ENCODE measurements at regions not wholly inside any gene's neighbourhood (a gene's known extent, or its start where the extent isn't known, plus 50 kb on each side); places are given as distances from the start of the nearest gene placed in this dataset.

- DNase-seq, result no peak
- TF ChIP-seq CTCF (IDR thresholded peaks at IDR 0.05) (no peak), POLR2A (IDR thresholded peaks at IDR 0.05) (no peak)
- no peaks in the 10 kb centered on the region for H3K36me3 ChIP-seq (ENCODE audit: low read depth, missing control alignments)
- intact Hi-C loops (cut with DNase I; ENCODE audit: low total_unique reads), result no loop called here
- no peaks in the 10 kb centered on the region for H3K4me1 ChIP-seq
- no peaks in the 10 kb centered on the region for H3K9me3 ChIP-seq
- no peaks in the 10 kb centered on the region for H3K27me3 ChIP-seq
- WGBS, 2 donors, result 73 to 77% methylated on average over 4 to 5 of the region's 5 CpGs
- H3K4me3 ChIP-seq, result no peak overlapping the region
- no peak overlapping the region for H3K27ac ChIP-seq
These were observed 336.1 kb upstream of the PROK2 start for GRCh38 chr3:72120806-72121778.

DNA sequence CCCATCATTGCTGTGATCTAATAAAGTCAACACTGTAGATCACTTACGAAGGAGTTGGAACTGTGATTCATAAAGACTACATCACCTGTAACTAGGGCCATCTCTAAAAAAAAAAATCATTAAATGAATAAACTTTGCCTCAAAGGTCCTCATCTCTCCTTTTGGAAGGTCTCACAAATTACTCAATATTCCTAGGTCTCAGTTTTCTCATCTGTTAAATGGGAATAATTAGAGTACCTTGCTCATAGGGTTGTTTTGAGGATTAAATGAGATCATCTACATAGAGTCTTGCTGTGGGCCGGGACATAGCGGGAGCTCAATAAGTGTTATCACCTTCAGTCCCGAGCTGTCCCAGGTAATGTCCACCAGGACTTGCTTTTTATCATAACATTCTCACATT is 335.1 kb upstream of the PROK2 start:
- Histone ChIP-seq H3K9me3 (no peaks in the 10 kb centered on the region), H3K36me3 (ENCODE audit: low read depth, missing control alignments) (no peaks in the 10 kb centered on the region), H3K4me3 (no peak overlapping the region), H3K27me3 (no peaks in the 10 kb centered on the region), H3K4me1 (no peaks in the 10 kb centered on the region), H3K27ac (no peak overlapping the region)
- TF ChIP-seq CTCF (IDR thresholded peaks at IDR 0.05) (no peak), POLR2A (IDR thresholded peaks at IDR 0.05) (no peak)
- 95 to 97% methylated on average over 4 of the region's 4 CpGs for WGBS, 2 donors
- no peak for DNase-seq
- intact Hi-C loops (cut with DNase I; ENCODE audit: low total_unique reads), result no loop called here

DNA sequence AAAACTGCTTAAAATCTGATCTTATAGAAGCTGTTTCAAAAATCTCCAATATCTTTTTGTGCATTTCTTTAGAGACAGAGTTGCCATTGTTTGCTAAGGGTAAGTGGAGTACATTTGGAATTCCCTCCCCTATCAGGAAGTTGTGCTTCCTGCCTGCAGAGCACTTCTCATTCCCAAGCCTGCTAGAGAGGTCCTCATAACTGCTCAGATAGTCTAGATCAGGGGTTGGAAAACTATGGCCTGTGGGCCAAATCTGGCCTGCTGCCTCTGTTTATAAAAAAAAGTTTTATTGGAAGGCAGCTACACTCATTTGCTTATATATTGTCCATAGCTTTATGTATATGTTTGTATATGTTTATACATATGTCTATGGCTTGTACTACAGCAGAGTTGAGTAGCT is 333.7 kb upstream of the PROK2 start:
- intact Hi-C loops (cut with DNase I; ENCODE audit: low total_unique reads), result no loop called here
- Histone ChIP-seq H3K27me3 (no peaks in the 10 kb centered on the region), H3K4me3 (no peak overlapping the region), H3K4me1 (no peaks in the 10 kb centered on the region), H3K27ac (no peak overlapping the region), H3K36me3 (ENCODE audit: low read depth, missing control alignments) (no peaks in the 10 kb centered on the region), H3K9me3 (no peaks in the 10 kb centered on the region)
- no peak for DNase-seq
- TF ChIP-seq CTCF (IDR thresholded peaks at IDR 0.05) (no peak), POLR2A (IDR thresholded peaks at IDR 0.05) (no peak)

DNA sequence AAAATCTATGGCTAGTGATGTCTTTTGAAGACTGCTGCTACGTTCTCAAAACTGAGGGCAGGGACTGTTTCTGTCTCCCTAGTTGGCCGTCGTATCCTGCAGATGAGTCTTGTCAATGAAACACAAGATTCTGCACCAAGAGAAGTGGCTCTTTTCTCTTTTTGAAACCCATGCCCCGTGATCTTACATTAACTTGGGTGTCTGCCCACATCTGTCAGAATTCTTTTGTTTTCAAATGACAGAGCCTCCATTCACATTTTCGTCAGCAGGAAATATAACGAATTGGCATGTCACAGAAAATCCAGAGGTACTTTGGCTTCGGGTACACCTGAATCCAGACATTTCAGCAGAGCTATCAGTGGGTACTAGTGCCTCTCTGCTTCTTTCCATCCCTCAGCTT is 331.3 kb upstream of the PROK2 start:
- intact Hi-C loops (cut with DNase I; ENCODE audit: low total_unique reads), result no loop called here
- TF ChIP-seq POLR2A (IDR thresholded peaks at IDR 0.05) (no peak), CTCF (IDR thresholded peaks at IDR 0.05) (no peak)
- 83 to 96% methylated on average over 7 of the region's 7 CpGs for WGBS, 2 donors
- no peaks in the 10 kb centered on the region for H3K36me3 ChIP-seq (ENCODE audit: low read depth, missing control alignments)
- H3K9me3 ChIP-seq, result no peaks in the 10 kb centered on the region
- no peak overlapping the region for H3K27ac ChIP-seq
- no peaks in the 10 kb centered on the region for H3K27me3 ChIP-seq
- H3K4me1 ChIP-seq, result no peaks in the 10 kb centered on the region
- no peak for DNase-seq
- H3K4me3 ChIP-seq, result no peak overlapping the region

DNA sequence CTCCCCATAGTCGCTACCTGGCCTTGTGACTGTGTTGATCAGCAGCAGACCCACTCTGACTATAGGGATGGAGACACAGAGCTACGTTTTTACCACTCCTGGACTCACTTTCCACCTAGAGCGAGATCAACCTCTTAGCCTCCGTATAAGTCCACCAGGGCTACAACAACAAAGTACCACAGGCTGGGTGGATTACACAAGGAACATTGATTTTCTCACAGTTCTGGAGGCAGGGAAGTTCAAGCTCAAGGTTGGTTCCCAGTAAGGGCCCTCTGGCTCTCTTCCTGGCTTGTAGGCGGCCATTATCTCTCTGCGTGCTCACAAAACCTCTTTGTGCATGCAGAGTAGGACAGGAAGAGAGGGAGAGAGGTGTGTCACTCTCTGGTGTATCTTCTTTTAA is 330.4 kb upstream of the PROK2 start:
- TF ChIP-seq CTCF (IDR thresholded peaks at IDR 0.05) (no peak), POLR2A (IDR thresholded peaks at IDR 0.05) (no peak)
- Histone ChIP-seq H3K27ac (no peak overlapping the region), H3K27me3 (no peaks in the 10 kb centered on the region), H3K4me1 (no peaks in the 10 kb centered on the region), H3K36me3 (ENCODE audit: low read depth, missing control alignments) (no peaks in the 10 kb centered on the region), H3K9me3 (no peaks in the 10 kb centered on the region), H3K4me3 (no peak overlapping the region)
- DNase-seq, result no peak
- WGBS, 2 donors, result 94% methylated on average over 6 of the region's 6 CpGs
- intact Hi-C loops (cut with DNase I; ENCODE audit: low total_unique reads), result no loop called here

Data from testis (tissue), 2 donors.